ENCODE measurements at regions not wholly inside any gene's neighbourhood (a gene's known extent, or its start where the extent isn't known, plus 50 kb on each side); places are given as distances from the start of the nearest gene placed in this dataset.

DNA sequence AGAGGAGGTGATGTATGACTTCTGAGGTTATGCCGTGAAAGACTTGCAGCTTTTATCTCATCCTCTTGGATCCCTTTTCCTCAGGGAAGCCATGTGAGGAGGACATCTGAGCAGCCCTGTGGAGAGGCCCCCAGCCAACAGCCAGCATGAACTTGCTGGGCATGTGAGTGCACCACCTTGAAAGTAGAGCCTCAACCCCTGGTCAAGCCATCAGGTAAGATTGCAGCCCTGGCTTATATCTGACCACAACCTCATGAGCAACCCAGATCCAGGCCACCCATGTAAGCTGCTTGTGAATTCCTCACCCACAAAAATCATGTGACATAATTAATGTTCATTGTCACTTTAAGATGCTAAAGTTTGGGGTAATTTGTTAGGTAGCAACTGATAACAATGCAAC is 121.0 kb downstream of the MIAT start:
- H2AFZ ChIP-seq (ENCODE audit: insufficient read depth, low read depth, low read length, poor library complexity, severe bottlenecking) = no peak overlapping the region
- H3K4me3 Mint-ChIP-seq = no peak overlapping the region
- 100% methylated on average over 1 of the region's 1 CpG for WGBS (ENCODE audit: insufficient coverage)
- H3K27ac Mint-ChIP-seq = no peak overlapping the region
- DNase-seq (no peak), ATAC-seq (ENCODE audit: low read depth) (no peak)
- no peaks in the 10 kb centered on the region for H3K79me2 ChIP-seq (ENCODE audit: control insufficient read depth, insufficient read depth, low read length)
- H3K9me3 ChIP-seq (ENCODE audit: control extremely low read depth in 1 of 3, control insufficient read depth in 2 of 3, insufficient read depth in 1 of 3, low read length in 2 of 3) = peaks cover 0 to 4% (median 2%) of the 10 kb centered on the region in 3 donors
- H3K4me1 Mint-ChIP-seq = no peaks in the 10 kb centered on the region
- H3K4me2 ChIP-seq (replicated peaks; ENCODE audit: low read depth, low read length, poor library complexity, severe bottlenecking) = no peak overlapping the region
- POLR2A ChIA-PET = no interaction called here
- CTCF ChIA-PET = no interaction called here
- intact Hi-C loops (cut with micrococcal nuclease) = no loop called here
- no peak overlapping the region for H3K9ac ChIP-seq (ENCODE audit: low read length)
- H4K20me1 ChIP-seq (ENCODE audit: control insufficient read depth, insufficient read depth, low read length, poor library complexity, severe bottlenecking) = no peaks in the 10 kb centered on the region
- H3K9me3 Mint-ChIP-seq (ENCODE audit: insufficient read depth) = no peaks in the 10 kb centered on the region
- no peaks in the 10 kb centered on the region for H3K4me1 ChIP-seq (ENCODE audit: control insufficient read depth in 2 of 2, insufficient read depth in 2 of 2, low read length in 2 of 2)
- no peaks in the 10 kb centered on the region for H3K27me3 Mint-ChIP-seq
- H3K36me3 ChIP-seq (replicated peaks in 1 of 2; ENCODE audit: control extremely low read depth in 1 of 2, control insufficient read depth in 1 of 2, extremely low read depth in 1 of 2, insufficient read depth in 2 of 2, low read length in 1 of 2) = peaks cover 4 to 57% of the 10 kb centered on the region in 2 experiments
- TF ChIP-seq, protein P1, sequence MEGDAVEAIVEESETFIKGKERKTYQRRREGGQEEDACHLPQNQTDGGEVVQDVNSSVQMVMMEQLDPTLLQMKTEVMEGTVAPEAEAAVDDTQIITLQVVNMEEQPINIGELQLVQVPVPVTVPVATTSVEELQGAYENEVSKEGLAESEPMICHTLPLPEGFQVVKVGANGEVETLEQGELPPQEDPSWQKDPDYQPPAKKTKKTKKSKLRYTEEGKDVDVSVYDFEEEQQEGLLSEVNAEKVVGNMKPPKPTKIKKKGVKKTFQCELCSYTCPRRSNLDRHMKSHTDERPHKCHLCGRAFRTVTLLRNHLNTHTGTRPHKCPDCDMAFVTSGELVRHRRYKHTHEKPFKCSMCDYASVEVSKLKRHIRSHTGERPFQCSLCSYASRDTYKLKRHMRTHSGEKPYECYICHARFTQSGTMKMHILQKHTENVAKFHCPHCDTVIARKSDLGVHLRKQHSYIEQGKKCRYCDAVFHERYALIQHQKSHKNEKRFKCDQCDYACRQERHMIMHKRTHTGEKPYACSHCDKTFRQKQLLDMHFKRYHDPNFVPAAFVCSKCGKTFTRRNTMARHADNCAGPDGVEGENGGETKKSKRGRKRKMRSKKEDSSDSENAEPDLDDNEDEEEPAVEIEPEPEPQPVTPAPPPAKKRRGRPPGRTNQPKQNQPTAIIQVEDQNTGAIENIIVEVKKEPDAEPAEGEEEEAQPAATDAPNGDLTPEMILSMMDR (IDR thresholded peaks at IDR 0.05) = no peak
- no peak for TF ChIP-seq EZH2 (IDR thresholded peaks at IDR 0.05; ENCODE audit: borderline replicate concordance, insufficient read depth, low read depth, low read length, poor library complexity, severe bottlenecking)
- no peaks in the 10 kb centered on the region for H3K27me3 ChIP-seq (replicated peaks in 1 of 4; ENCODE audit: control extremely low read depth in 1 of 4, control insufficient read depth in 3 of 4, insufficient read depth in 4 of 4, low read length in 3 of 4)
- no peak overlapping the region for H3K27ac ChIP-seq (ENCODE audit: low read length in 2 of 2)
- no peak overlapping the region for H3K4me3 ChIP-seq (ENCODE audit: control extremely low read depth in 1 of 5, extremely low read depth in 1 of 5, insufficient read depth in 1 of 5, low read depth in 2 of 5, low read length in 4 of 5)

DNA sequence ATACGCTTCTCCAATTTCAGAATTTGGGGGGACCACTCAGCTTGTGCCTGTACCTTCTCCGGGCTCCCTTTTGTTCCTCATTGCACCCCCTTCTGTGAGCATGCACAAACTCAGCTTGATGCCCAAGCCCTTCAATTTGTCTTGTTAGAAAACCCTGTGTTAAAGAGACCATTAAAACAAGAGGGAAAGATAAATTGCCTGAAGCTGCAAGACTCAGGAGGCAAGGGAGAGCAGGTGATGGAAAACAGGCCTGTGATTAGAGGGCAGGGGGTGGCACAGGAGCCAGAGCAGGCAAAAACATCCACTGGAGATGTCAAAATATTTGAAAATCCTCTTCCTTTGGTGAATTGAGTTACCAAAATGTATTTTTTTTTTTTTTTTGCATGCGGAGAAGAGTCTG is 121.7 kb downstream of the MIAT start:
- no peaks in the 10 kb centered on the region for H4K20me1 ChIP-seq (ENCODE audit: control insufficient read depth, insufficient read depth, low read length, poor library complexity, severe bottlenecking)
- H3K79me2 ChIP-seq (ENCODE audit: control insufficient read depth, insufficient read depth, low read length) = no peaks in the 10 kb centered on the region
- Mint-ChIP-seq H3K27me3 (no peaks in the 10 kb centered on the region), H3K4me1 (no peaks in the 10 kb centered on the region), H3K4me3 (no peak overlapping the region), H3K27ac (no peak overlapping the region), H3K9me3 (ENCODE audit: insufficient read depth) (no peaks in the 10 kb centered on the region)
- DNase-seq (no peak), ATAC-seq (ENCODE audit: low read depth) (no peak)
- no peaks in the 10 kb centered on the region for H3K4me1 ChIP-seq (ENCODE audit: control insufficient read depth in 2 of 2, insufficient read depth in 2 of 2, low read length in 2 of 2)
- H3K9me3 ChIP-seq (ENCODE audit: control extremely low read depth in 1 of 3, control insufficient read depth in 2 of 3, insufficient read depth in 1 of 3, low read length in 2 of 3) = peaks cover 0 to 4% (median 2%) of the 10 kb centered on the region in 3 donors
- intact Hi-C loops (cut with micrococcal nuclease) = no loop called here
- H3K4me3 ChIP-seq (ENCODE audit: control extremely low read depth in 1 of 5, extremely low read depth in 1 of 5, insufficient read depth in 1 of 5, low read depth in 2 of 5, low read length in 4 of 5) = no peak overlapping the region
- no peak overlapping the region for H3K9ac ChIP-seq (ENCODE audit: low read length)
- H3K36me3 ChIP-seq (replicated peaks in 1 of 2; ENCODE audit: control extremely low read depth in 1 of 2, control insufficient read depth in 1 of 2, extremely low read depth in 1 of 2, insufficient read depth in 2 of 2, low read length in 1 of 2) = peaks cover 4 to 60% of the 10 kb centered on the region in 2 experiments
- CTCF ChIA-PET = no interaction called here
- no peak overlapping the region for H3K27ac ChIP-seq (ENCODE audit: low read length in 2 of 2)
- TF ChIP-seq, protein P1 (IDR thresholded peaks at IDR 0.05) = no peak
- no peak for TF ChIP-seq EZH2 (IDR thresholded peaks at IDR 0.05; ENCODE audit: borderline replicate concordance, insufficient read depth, low read depth, low read length, poor library complexity, severe bottlenecking)
- POLR2A ChIA-PET = no interaction called here
- H2AFZ ChIP-seq (ENCODE audit: insufficient read depth, low read depth, low read length, poor library complexity, severe bottlenecking) = no peak overlapping the region
- WGBS (ENCODE audit: insufficient coverage) = 89% methylated on average over 1 of the region's 3 CpGs
- H3K4me2 ChIP-seq (replicated peaks; ENCODE audit: low read depth, low read length, poor library complexity, severe bottlenecking) = no peak overlapping the region
- no peaks in the 10 kb centered on the region for H3K27me3 ChIP-seq (replicated peaks in 1 of 4; ENCODE audit: control extremely low read depth in 1 of 4, control insufficient read depth in 3 of 4, insufficient read depth in 4 of 4, low read length in 3 of 4)
